ENCODE measurements at regions not wholly inside any gene's neighbourhood (a gene's known extent, or its start where the extent isn't known, plus 50 kb on each side); places are given as distances from the start of the nearest gene placed in this dataset.

GRCh38 chr17:77727037-77727615, 231.4 kb upstream of the TNRC6C start:
- Histone ChIP-seq H3K9me1 (ENCODE audit: control insufficient read depth, insufficient read depth, low read length) (no peaks in the 10 kb centered on the region), H3K79me2 (ENCODE audit: control insufficient read depth, insufficient read depth, low read length) (no peaks in the 10 kb centered on the region), H2AFZ (ENCODE audit: low read depth, low read length) (no peak overlapping the region), H3K4me2 (ENCODE audit: insufficient read depth, low read length) (no peak overlapping the region), H3K27ac (ENCODE audit: extremely low read depth, low read depth, low read length) (no peak overlapping the region), H3K9me3 (replicated peaks; ENCODE audit: control insufficient read depth, insufficient read depth, low read depth, low read length) (no peaks in the 10 kb centered on the region; the same call in 1 of the 2 replicates), H3K4me3 (no peak overlapping the region), H3K9ac (ENCODE audit: insufficient read depth in 1 of 2, low read depth in 2 of 2, low read length in 2 of 2) (no peak overlapping the region), H3K27me3 (ENCODE audit: control insufficient read depth in 2 of 2, insufficient read depth in 2 of 2, low read length in 2 of 2) (peaks cover 29 to 58% of the 10 kb centered on the region in 2 experiments), H4K20me1 (replicated peaks; ENCODE audit: control insufficient read depth, insufficient read depth, low read length) (no peaks in the 10 kb centered on the region), H3K4me1 (replicated peaks in 1 of 2; ENCODE audit: control insufficient read depth in 2 of 2, insufficient read depth in 2 of 2, low read length in 2 of 2) (0 out of 5 replicates have a peak, but pooled peaks cover 0 to 5% of the 10 kb centered on the region in 2 experiments), H3K36me3 (ENCODE audit: control insufficient read depth, insufficient read depth, low read length) (no peaks in the 10 kb centered on the region)
- DNase-seq (ENCODE audit: extremely low read depth in 1 of 4, low spot score in 3 of 4): no peak
- in situ Hi-C loops (cut with MboI): no loop called here
- ChIA-PET POLR2A (no interaction called here), CTCF (ENCODE audit: low intra/inter-chr PET ratio) (no interaction called here)
- intact Hi-C loops (cut with micrococcal nuclease): no loop called here
- no TSS peak for BruUV-seq (replicated peaks)
- ATAC-seq: no peak
- FAIRE-seq: no peak
- 2% methylated on average over 7 of the region's 17 CpGs for WGBS (ENCODE audit: insufficient coverage, low coverage, missing lambda C conversion rate)
- TF ChIP-seq RFX1 (IDR thresholded peaks at IDR 0.05) (peak; percentile 13; the same call in 1 of the 2 replicates), PREB (CRISPR knock-in tag; IDR thresholded peaks at IDR 0.05) (no peak)
- TF ChIP-seq, protein P1, sequence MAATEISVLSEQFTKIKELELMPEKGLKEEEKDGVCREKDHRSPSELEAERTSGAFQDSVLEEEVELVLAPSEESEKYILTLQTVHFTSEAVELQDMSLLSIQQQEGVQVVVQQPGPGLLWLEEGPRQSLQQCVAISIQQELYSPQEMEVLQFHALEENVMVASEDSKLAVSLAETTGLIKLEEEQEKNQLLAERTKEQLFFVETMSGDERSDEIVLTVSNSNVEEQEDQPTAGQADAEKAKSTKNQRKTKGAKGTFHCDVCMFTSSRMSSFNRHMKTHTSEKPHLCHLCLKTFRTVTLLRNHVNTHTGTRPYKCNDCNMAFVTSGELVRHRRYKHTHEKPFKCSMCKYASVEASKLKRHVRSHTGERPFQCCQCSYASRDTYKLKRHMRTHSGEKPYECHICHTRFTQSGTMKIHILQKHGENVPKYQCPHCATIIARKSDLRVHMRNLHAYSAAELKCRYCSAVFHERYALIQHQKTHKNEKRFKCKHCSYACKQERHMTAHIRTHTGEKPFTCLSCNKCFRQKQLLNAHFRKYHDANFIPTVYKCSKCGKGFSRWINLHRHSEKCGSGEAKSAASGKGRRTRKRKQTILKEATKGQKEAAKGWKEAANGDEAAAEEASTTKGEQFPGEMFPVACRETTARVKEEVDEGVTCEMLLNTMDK (IDR thresholded peaks at IDR 0.05; ENCODE audit: borderline replicate concordance, insufficient read depth, low read depth, low read length, poor library complexity, severe bottlenecking): no peak
